Smooth muscle cell (in vitro differentiated cells): ENCODE measurements at regions not wholly inside any gene's neighbourhood (a gene's known extent, or its start where the extent isn't known, plus 50 kb on each side); places are given as distances from the start of the nearest gene placed in this dataset.
"Not testable (repeated sequence)": the region's sequence is repeated elsewhere in the genome, so short reads cannot be mapped to it uniquely, and the experiment has no call there.

Source experiments
- DNase-seq: peaks from one replicate; lab custom pipeline; 2025; ENCODE audit not compliant: unreplicated experiment; lab: John Stamatoyannopoulos, UW
- H2AFZ ChIP-seq: fragments of 200-600 bp; sonication (generic); 2 replicates; pipeline ENCODE4 v1.6.0; 2016; ENCODE audit warnings: antibody characterized with exemption, low read depth, mild to moderate bottlenecking
- H3F3A ChIP-seq: fragments of 200-600 bp; sonication (generic); 2 replicates; pipeline ENCODE4 v1.6.0; 2017; ENCODE audit warnings: antibody characterized with exemption, low read depth
- H3K27ac ChIP-seq: fragments of 200-600 bp; sonication (generic); 2 replicates; pipeline ENCODE4 v1.5.1; 2016; ENCODE audit warnings: low read depth, mild to moderate bottlenecking
- H3K27me3 ChIP-seq: fragments of 200-600 bp; sonication (generic); 2 replicates; pipeline ENCODE4 v1.6.1; 2016; ENCODE audit warnings: low read depth, mild to moderate bottlenecking
- H3K36me3 ChIP-seq: fragments of 200-600 bp; sonication (generic); 2 replicates; pipeline ENCODE4 v1.5.1; 2016; ENCODE audit warnings: low read depth
- H3K4me1 ChIP-seq: fragments of 200-600 bp; sonication (generic); 2 replicates; pipeline ENCODE4 v1.5.1; 2016; ENCODE audit warnings: low read depth
- H3K4me2 ChIP-seq: fragments of 200-600 bp; sonication (generic); 2 replicates; pipeline ENCODE4 v1.6.0; 2016; ENCODE audit warnings: mild to moderate bottlenecking
- H3K4me3 ChIP-seq: fragments of 200-600 bp; sonication (generic); 2 replicates; pipeline ENCODE4 v1.5.1; 2016; ENCODE audit warnings: mild to moderate bottlenecking
- H3K79me2 ChIP-seq: fragments of 200-600 bp; sonication (generic); 2 replicates; pipeline ENCODE4 v1.6.0; 2016; ENCODE audit warnings: low read depth, mild to moderate bottlenecking
- H3K9ac ChIP-seq: fragments of 200-600 bp; sonication (generic); 2 replicates; pipeline ENCODE4 v1.6.0; 2016; ENCODE audit warnings: low read depth
- H3K9me3 ChIP-seq: fragments of 200-600 bp; sonication (generic); replicated peaks from 2 replicates; pipeline ENCODE4 v1.5.1; 2016; ENCODE audit warnings: low read depth
- H4K20me1 ChIP-seq: fragments of 200-600 bp; sonication (generic); 2 replicates; pipeline ENCODE4 v1.6.0; 2016; ENCODE audit warnings: low read depth
- CTCF ChIP-seq: fragments of 200-600 bp; sonication (generic); IDR thresholded peaks from 2 replicates; pipeline ENCODE4 v1.5.1; 2017; ENCODE audit warnings: borderline replicate concordance, mild to moderate bottlenecking, antibody characterized with exemption; ENCODE audit not compliant: insufficient read depth, poor library complexity, severe bottlenecking
- WGBS: methylation state at CpG from one replicate; pipeline ENCODE4 v1.1.7; 2016; ENCODE audit warnings: low lambda C conversion rate; 5-methylcytosine and 5-hydroxymethylcytosine counted together

GRCh38 chr2:221893501-221893900 is 321.4 kb upstream of the EPHA4 start:
- no peak overlapping the region for H3K27ac ChIP-seq
- no peak overlapping the region for H2AFZ ChIP-seq
- no peak overlapping the region for H3K9ac ChIP-seq
- H3F3A ChIP-seq = no peaks in the 10 kb centered on the region
- no peaks in the 10 kb centered on the region for H3K9me3 ChIP-seq
- no peaks in the 10 kb centered on the region for H4K20me1 ChIP-seq
- no peak for DNase-seq
- peaks cover 20% of the 10 kb centered on the region for H3K4me1 ChIP-seq
- TF ChIP-seq CTCF = no peak
- no peaks in the 10 kb centered on the region for H3K79me2 ChIP-seq
- H3K36me3 ChIP-seq = no peaks in the 10 kb centered on the region
- no peak overlapping the region for H3K4me2 ChIP-seq
- H3K27me3 ChIP-seq = no peaks in the 10 kb centered on the region
- 99% methylated on average over 8 of the region's 8 CpGs for WGBS
- no peak overlapping the region for H3K4me3 ChIP-seq

- not testable (repeated sequence) for H3K79me2 ChIP-seq, DNase-seq, H3K4me3 ChIP-seq, H2AFZ ChIP-seq, H3K4me2 ChIP-seq, H3K9ac ChIP-seq, H3K36me3 ChIP-seq, H3F3A ChIP-seq, H3K27ac ChIP-seq, H3K9me3 ChIP-seq, H4K20me1 ChIP-seq, H3K27me3 ChIP-seq
- H3K4me1 ChIP-seq = peaks cover 14% of the 10 kb centered on the region
- WGBS = no CpG with 5 or more reads among the region's 31 CpGs
Observed at GRCh38 chr2:221892006-221892405, 319.9 kb upstream of the EPHA4 start.

GRCh38 chr2:221883976-221884375 is 311.9 kb upstream of the EPHA4 start:
- no peaks in the 10 kb centered on the region for H3K79me2 ChIP-seq
- H3K4me3 ChIP-seq = no peak overlapping the region
- H2AFZ ChIP-seq = no peak overlapping the region
- H3K9ac ChIP-seq = no peak overlapping the region
- H3K27ac ChIP-seq = no peak overlapping the region
- no peaks in the 10 kb centered on the region for H3K9me3 ChIP-seq
- no peaks in the 10 kb centered on the region for H4K20me1 ChIP-seq
- WGBS = 72% methylated on average over 4 of the region's 4 CpGs
- H3K27me3 ChIP-seq = peaks cover 7% of the 10 kb centered on the region
- H3K4me1 ChIP-seq = no peaks in the 10 kb centered on the region
- H3K4me2 ChIP-seq = no peak overlapping the region
- no peaks in the 10 kb centered on the region for H3F3A ChIP-seq
- TF ChIP-seq CTCF = no peak
- DNase-seq = no peak
- H3K36me3 ChIP-seq = no peaks in the 10 kb centered on the region

- Histone ChIP-seq H3K27ac (no peak overlapping the region), H3K4me1 (no peaks in the 10 kb centered on the region), H3K27me3 (no peaks in the 10 kb centered on the region), H3F3A (no peaks in the 10 kb centered on the region), H2AFZ (no peak overlapping the region), H3K4me3 (no peak overlapping the region), H3K4me2 (no peak overlapping the region), H3K79me2 (no peaks in the 10 kb centered on the region), H3K36me3 (no peaks in the 10 kb centered on the region), H3K9me3 (no peaks in the 10 kb centered on the region), H4K20me1 (no peaks in the 10 kb centered on the region), H3K9ac (no peak overlapping the region)
- no peak for DNase-seq
- no peak for TF ChIP-seq CTCF
Observed at GRCh38 chr2:221876016-221876415, 303.9 kb upstream of the EPHA4 start.
